ENCODE measurements at regions not wholly inside any gene's neighbourhood (a gene's known extent, or its start where the extent isn't known, plus 50 kb on each side); places are given as distances from the start of the nearest gene placed in this dataset.

DNA sequence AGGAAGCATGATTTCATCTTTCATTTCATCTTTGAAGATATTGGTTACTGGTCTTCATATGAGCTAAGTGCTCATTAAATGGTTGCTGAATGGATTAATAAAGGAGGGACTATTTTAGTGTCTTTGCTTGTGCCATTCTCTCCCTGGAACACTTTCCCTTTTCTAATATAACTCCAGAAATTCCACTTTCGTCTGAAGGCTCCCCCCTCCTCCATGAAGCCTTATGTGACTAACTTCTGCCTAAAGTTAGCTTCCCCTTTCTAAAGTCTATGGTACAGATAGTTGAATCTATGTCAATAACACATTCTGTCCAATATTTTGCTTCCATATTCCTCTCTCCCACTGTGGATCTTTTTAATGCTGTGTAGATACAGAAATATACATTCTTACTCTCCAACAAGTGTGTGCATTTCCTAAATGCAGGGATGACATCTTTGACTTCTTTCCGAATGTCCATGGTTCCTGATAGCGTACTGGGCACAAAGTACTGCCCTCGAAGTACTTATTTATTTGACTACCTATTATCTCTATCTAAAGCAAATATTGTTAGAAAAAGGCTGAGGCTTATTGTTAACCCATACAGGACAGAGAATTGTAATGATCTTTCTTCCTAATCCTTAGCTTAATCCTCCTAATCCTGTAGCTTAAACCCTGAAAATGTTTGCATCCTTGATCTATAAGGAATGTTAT, 84.7 kb upstream of the ELOVL5 start:
- no peak overlapping the region for H3K4me3 ChIP-seq (ENCODE audit: low read length)
- no peaks in the 10 kb centered on the region for H3K9me3 ChIP-seq (ENCODE audit: low read length)
- no peaks in the 10 kb centered on the region for H3K4me1 ChIP-seq (ENCODE audit: low read length)
- H4K20me1 ChIP-seq (ENCODE audit: insufficient read depth, low read depth, low read length) = no peaks in the 10 kb centered on the region
- no peaks in the 10 kb centered on the region for H3K36me3 ChIP-seq (ENCODE audit: insufficient read depth, low read length)
- DNase-seq = no peak
- H3K4me2 ChIP-seq (ENCODE audit: low read depth, low read length, poor library complexity, severe bottlenecking) = no peak overlapping the region
- no peaks in the 10 kb centered on the region for H3K27me3 ChIP-seq (ENCODE audit: low read length)
- H3K9me2 ChIP-seq (replicated peaks; ENCODE audit: insufficient read depth, low read length) = no peaks in the 10 kb centered on the region
- H2AFZ ChIP-seq (ENCODE audit: low read length) = no peak overlapping the region
- no peak overlapping the region for H3K9ac ChIP-seq (ENCODE audit: low read length)
- no peak overlapping the region for H3K27ac ChIP-seq (ENCODE audit: low read length)
- no peaks in the 10 kb centered on the region for H3K79me2 ChIP-seq (ENCODE audit: low read length)

DNA sequence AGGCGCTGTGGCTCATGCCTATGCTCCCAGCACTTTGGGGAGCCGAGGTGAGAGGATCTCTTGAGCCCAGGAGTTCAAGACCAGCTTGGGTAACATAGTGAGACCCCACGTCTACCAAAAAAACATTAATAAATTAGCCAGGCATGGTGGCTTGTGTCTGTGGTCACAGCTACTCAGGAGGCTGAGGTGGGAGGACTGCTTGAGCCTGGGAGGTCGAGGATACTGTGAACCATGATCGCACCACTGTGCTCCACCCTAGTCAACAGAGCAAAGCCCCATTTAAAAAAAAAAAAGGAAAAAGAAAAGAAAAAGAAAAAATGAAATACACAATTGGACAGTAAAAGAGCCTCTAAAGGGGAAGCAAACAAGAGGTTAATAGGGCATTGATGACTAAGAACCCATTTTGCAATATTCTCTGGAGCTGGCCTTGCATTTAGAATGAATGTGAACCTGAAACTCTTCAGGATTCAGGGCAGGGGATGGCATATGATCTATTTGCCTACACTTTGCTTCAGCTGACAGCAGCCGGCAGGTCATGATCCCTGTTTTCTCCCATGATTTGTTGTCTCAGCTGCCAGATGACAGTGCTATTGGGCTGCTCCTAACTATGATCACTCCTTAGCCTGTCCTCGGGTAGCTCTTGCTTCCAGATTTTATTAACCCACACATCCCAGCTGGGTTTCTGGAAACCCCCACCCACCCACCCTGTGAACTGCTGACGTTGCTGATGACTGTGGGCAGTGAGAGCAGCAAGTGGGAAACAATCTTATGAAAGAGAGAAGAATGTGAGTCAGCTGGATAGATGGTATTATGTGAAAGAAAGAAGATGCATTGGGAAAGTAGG, 83.8 kb upstream of the ELOVL5 start:
- Histone ChIP-seq H2AFZ (ENCODE audit: low read length) (no peak overlapping the region), H4K20me1 (ENCODE audit: insufficient read depth, low read depth, low read length) (no peaks in the 10 kb centered on the region), H3K4me1 (ENCODE audit: low read length) (no peaks in the 10 kb centered on the region), H3K27me3 (ENCODE audit: low read length) (no peaks in the 10 kb centered on the region), H3K4me2 (ENCODE audit: low read depth, low read length, poor library complexity, severe bottlenecking) (no peak overlapping the region), H3K9me2 (replicated peaks; ENCODE audit: insufficient read depth, low read length) (no peaks in the 10 kb centered on the region), H3K36me3 (ENCODE audit: insufficient read depth, low read length) (no peaks in the 10 kb centered on the region), H3K9ac (ENCODE audit: low read length) (no peak overlapping the region), H3K27ac (ENCODE audit: low read length) (no peak overlapping the region), H3K9me3 (ENCODE audit: low read length) (no peaks in the 10 kb centered on the region), H3K79me2 (ENCODE audit: low read length) (no peaks in the 10 kb centered on the region), H3K4me3 (ENCODE audit: low read length) (no peak overlapping the region)
- DNase-seq = no peak

DNA sequence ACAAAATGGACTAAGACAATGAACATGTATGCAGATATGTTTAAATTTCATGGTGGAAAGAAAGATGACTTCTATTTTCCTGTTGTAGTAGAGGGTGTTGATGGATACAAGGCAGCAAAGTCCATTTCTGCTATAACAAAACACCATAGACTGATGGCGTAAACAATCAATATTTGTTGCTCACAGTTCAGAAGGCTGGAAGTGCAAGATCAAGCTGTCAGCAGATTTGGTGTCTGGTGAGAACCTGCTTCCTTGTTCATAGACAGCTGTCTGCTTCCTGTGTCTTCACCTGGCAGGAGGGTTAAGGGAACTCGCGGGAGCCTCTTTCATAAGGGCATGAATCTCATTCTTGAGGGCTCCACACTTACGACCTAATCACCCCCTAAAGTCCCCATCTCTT, 83.0 kb upstream of the ELOVL5 start:
- Histone ChIP-seq H3K79me2 (ENCODE audit: low read length) (no peaks in the 10 kb centered on the region), H4K20me1 (ENCODE audit: insufficient read depth, low read depth, low read length) (no peaks in the 10 kb centered on the region), H3K4me2 (ENCODE audit: low read depth, low read length, poor library complexity, severe bottlenecking) (no peak overlapping the region), H3K27ac (ENCODE audit: low read length) (no peak overlapping the region), H3K36me3 (ENCODE audit: insufficient read depth, low read length) (no peaks in the 10 kb centered on the region), H3K9me3 (ENCODE audit: low read length) (no peaks in the 10 kb centered on the region), H3K27me3 (ENCODE audit: low read length) (no peaks in the 10 kb centered on the region), H3K9me2 (replicated peaks; ENCODE audit: insufficient read depth, low read length) (no peaks in the 10 kb centered on the region), H2AFZ (ENCODE audit: low read length) (no peak overlapping the region), H3K4me1 (ENCODE audit: low read length) (peaks cover 5% of the 10 kb centered on the region), H3K9ac (ENCODE audit: low read length) (no peak overlapping the region), H3K4me3 (ENCODE audit: low read length) (no peak overlapping the region)
- no peak for DNase-seq

DNA sequence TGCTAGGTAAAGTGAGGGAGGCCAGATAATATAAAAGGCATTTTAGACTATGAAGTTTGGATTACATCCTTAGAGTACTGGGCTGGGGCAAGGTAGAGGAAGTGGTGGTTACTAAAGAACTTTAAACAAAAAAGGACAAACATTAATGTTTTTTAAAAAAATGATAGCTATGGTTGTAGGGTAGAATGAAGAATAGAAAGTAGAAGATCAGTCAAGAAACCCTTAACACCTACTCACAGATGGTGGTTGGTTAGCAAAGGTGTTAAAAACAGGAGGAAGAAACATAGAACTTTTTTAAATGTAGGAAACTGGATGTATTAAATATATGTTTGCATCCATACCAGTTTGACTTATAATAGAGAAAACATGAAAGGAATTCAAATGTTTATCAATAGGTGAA, 80.7 kb upstream of the ELOVL5 start:
- no peak for DNase-seq
- H3K4me1 ChIP-seq (ENCODE audit: low read length) = peaks cover 18% of the 10 kb centered on the region
- no peaks in the 10 kb centered on the region for H3K9me3 ChIP-seq (ENCODE audit: low read length)
- H3K27me3 ChIP-seq (ENCODE audit: low read length) = no peaks in the 10 kb centered on the region
- H3K36me3 ChIP-seq (ENCODE audit: insufficient read depth, low read length) = no peaks in the 10 kb centered on the region
- no peak overlapping the region for H3K4me3 ChIP-seq (ENCODE audit: low read length)
- H3K79me2 ChIP-seq (ENCODE audit: low read length) = no peaks in the 10 kb centered on the region
- H3K27ac ChIP-seq (ENCODE audit: low read length) = no peak overlapping the region
- H3K9me2 ChIP-seq (replicated peaks; ENCODE audit: insufficient read depth, low read length) = no peaks in the 10 kb centered on the region
- no peak overlapping the region for H3K9ac ChIP-seq (ENCODE audit: low read length)
- no peak overlapping the region for H2AFZ ChIP-seq (ENCODE audit: low read length)
- no peaks in the 10 kb centered on the region for H4K20me1 ChIP-seq (ENCODE audit: insufficient read depth, low read depth, low read length)
- H3K4me2 ChIP-seq (ENCODE audit: low read depth, low read length, poor library complexity, severe bottlenecking) = no peak overlapping the region

DNA sequence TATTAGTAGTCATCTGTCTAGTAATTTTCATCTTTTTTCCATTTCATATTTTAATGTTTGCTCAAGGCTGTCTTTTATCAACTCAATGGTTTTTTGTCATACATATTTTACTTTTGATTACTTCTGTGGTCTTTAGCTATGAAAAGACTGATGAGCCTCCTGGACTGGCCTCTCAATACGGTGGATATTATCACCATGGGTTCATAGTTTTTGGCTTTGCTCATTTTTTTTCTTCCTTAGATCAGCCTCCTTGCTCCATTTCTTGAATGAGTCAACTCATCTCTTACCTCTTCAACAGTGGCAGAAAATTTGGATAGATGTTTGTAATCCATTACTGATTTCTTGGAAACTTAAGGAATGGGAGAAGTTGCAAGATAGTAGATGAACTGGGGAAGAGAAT, 80.1 kb upstream of the ELOVL5 start:
- H3K27ac ChIP-seq (ENCODE audit: low read length) = no peak overlapping the region
- no peaks in the 10 kb centered on the region for H3K9me3 ChIP-seq (ENCODE audit: low read length)
- H3K79me2 ChIP-seq (ENCODE audit: low read length) = no peaks in the 10 kb centered on the region
- no peaks in the 10 kb centered on the region for H3K9me2 ChIP-seq (replicated peaks; ENCODE audit: insufficient read depth, low read length)
- no peak overlapping the region for H3K9ac ChIP-seq (ENCODE audit: low read length)
- no peaks in the 10 kb centered on the region for H4K20me1 ChIP-seq (ENCODE audit: insufficient read depth, low read depth, low read length)
- no peaks in the 10 kb centered on the region for H3K27me3 ChIP-seq (ENCODE audit: low read length)
- peaks cover 22% of the 10 kb centered on the region for H3K4me1 ChIP-seq (ENCODE audit: low read length)
- H2AFZ ChIP-seq (ENCODE audit: low read length) = no peak overlapping the region
- no peaks in the 10 kb centered on the region for H3K36me3 ChIP-seq (ENCODE audit: insufficient read depth, low read length)
- H3K4me3 ChIP-seq (ENCODE audit: low read length) = no peak overlapping the region
- no peak for DNase-seq
- H3K4me2 ChIP-seq (ENCODE audit: low read depth, low read length, poor library complexity, severe bottlenecking) = no peak overlapping the region

DNA sequence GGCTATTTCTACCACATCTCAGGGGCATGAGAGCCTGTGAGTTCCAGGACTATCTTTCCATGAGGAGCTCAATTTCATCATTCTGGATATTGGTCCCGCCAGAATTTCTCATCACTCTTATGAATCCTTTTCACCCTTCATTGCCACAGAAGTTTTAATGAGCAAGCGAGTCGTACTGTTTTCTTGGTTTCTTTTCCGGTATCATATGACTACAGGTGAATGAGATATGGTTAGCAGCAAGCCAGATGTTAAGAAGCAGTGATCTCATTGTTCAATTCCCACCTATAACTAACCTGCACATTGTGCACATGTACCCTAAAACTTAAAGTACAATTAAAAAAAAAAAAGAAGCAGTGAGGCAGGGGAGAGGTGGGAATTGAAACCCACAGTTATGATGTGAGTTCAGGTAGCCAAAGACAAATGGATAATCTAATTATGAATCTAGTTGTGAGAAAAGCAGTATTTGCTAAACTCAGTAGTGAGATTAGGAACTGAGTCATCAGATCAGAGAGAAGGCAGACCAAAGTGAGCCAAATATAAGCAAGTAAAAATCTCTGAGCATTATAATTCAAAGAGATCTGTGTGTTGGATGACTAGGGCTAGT, 78.0 kb upstream of the ELOVL5 start:
- no peak overlapping the region for H2AFZ ChIP-seq (ENCODE audit: low read length)
- no peaks in the 10 kb centered on the region for H3K36me3 ChIP-seq (ENCODE audit: insufficient read depth, low read length)
- H3K9me2 ChIP-seq (replicated peaks; ENCODE audit: insufficient read depth, low read length) = no peaks in the 10 kb centered on the region
- no peaks in the 10 kb centered on the region for H3K79me2 ChIP-seq (ENCODE audit: low read length)
- H3K27ac ChIP-seq (ENCODE audit: low read length) = no peak overlapping the region
- no peaks in the 10 kb centered on the region for H3K9me3 ChIP-seq (ENCODE audit: low read length)
- H4K20me1 ChIP-seq (ENCODE audit: insufficient read depth, low read depth, low read length) = no peaks in the 10 kb centered on the region
- no peaks in the 10 kb centered on the region for H3K27me3 ChIP-seq (ENCODE audit: low read length)
- peak overlapping the region; percentile 23 for H3K4me2 ChIP-seq (ENCODE audit: low read depth, low read length, poor library complexity, severe bottlenecking)
- no peak overlapping the region for H3K9ac ChIP-seq (ENCODE audit: low read length)
- no peak overlapping the region for H3K4me3 ChIP-seq (ENCODE audit: low read length)
- no peak for DNase-seq
- peaks cover 22% of the 10 kb centered on the region for H3K4me1 ChIP-seq (ENCODE audit: low read length)

DNA sequence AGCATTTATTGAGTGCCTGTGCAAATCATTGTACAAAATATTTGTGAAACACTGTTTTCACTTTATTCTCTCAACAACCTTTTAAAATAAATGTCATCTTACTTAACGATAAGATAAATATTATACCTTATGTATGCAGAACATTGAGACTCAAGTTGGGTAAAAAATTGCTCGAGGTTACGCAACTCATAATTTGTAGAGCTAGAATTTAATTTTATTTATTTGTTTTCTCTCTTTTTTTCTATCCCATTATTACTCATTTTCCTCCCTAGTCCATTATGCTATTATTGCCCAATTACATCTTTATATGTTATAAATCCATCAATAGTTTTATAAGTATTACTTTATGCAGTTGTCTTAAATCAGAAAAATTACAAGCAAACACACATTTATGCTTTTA, 77.4 kb upstream of the ELOVL5 start:
- no peak for DNase-seq
- no peak overlapping the region for H3K4me2 ChIP-seq (ENCODE audit: low read depth, low read length, poor library complexity, severe bottlenecking)
- H3K9me2 ChIP-seq (replicated peaks; ENCODE audit: insufficient read depth, low read length) = no peaks in the 10 kb centered on the region
- no peaks in the 10 kb centered on the region for H3K36me3 ChIP-seq (ENCODE audit: insufficient read depth, low read length)
- H3K9ac ChIP-seq (ENCODE audit: low read length) = no peak overlapping the region
- no peaks in the 10 kb centered on the region for H3K79me2 ChIP-seq (ENCODE audit: low read length)
- no peak overlapping the region for H2AFZ ChIP-seq (ENCODE audit: low read length)
- no peak overlapping the region for H3K4me3 ChIP-seq (ENCODE audit: low read length)
- peaks cover 22% of the 10 kb centered on the region for H3K4me1 ChIP-seq (ENCODE audit: low read length)
- no peaks in the 10 kb centered on the region for H3K27me3 ChIP-seq (ENCODE audit: low read length)
- no peaks in the 10 kb centered on the region for H3K9me3 ChIP-seq (ENCODE audit: low read length)
- no peak overlapping the region for H3K27ac ChIP-seq (ENCODE audit: low read length)
- no peaks in the 10 kb centered on the region for H4K20me1 ChIP-seq (ENCODE audit: insufficient read depth, low read depth, low read length)

DNA sequence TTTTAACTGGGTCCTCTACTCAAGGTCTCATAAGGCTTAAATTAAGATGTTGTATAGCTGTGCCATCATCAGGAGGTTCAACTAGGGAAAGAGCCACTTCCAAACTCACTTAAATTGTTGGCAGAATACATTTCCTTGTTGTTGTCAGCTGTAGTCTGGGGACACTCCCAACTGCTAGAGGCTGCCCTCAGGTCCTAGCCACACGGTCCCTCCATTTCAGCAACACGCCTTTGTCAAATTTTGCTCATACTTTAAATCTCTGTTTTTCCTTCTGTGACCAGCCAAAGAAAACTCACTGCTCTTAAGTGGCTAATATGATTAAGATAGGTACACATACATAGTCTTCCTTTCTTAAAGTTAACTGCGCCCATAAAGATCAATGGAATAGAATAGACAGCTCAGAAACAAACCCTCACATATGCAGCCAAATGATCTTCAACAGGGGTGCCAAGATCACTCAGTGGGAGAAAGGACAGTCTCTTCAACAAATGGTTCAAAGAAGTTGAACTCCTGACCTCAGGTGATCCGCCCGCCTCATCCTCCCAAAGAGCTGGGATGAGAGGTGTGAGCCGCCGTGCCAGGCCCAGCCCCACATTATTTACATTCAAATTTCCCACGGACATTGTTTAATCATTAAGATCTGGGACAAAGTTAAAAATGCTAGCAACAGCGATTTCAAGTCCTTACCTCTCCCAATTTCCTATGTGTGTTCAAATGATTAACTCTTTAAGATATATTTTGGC, 76.4 kb upstream of the ELOVL5 start:
- no peak for DNase-seq
- Histone ChIP-seq H3K79me2 (ENCODE audit: low read length) (no peaks in the 10 kb centered on the region), H3K9me3 (ENCODE audit: low read length) (no peaks in the 10 kb centered on the region), H3K27me3 (ENCODE audit: low read length) (no peaks in the 10 kb centered on the region), H3K27ac (ENCODE audit: low read length) (no peak overlapping the region), H3K9me2 (replicated peaks; ENCODE audit: insufficient read depth, low read length) (no peaks in the 10 kb centered on the region), H4K20me1 (ENCODE audit: insufficient read depth, low read depth, low read length) (no peaks in the 10 kb centered on the region), H3K4me3 (ENCODE audit: low read length) (no peak overlapping the region), H3K4me1 (ENCODE audit: low read length) (peaks cover 22% of the 10 kb centered on the region), H2AFZ (ENCODE audit: low read length) (no peak overlapping the region), H3K9ac (ENCODE audit: low read length) (no peak overlapping the region), H3K4me2 (ENCODE audit: low read depth, low read length, poor library complexity, severe bottlenecking) (peak overlapping the region; percentile 11), H3K36me3 (ENCODE audit: insufficient read depth, low read length) (no peaks in the 10 kb centered on the region)
